ENCODE measurements at regions not wholly inside any gene's neighbourhood (a gene's known extent, or its start where the extent isn't known, plus 50 kb on each side); places are given as distances from the start of the nearest gene placed in this dataset.
"Not testable (repeated sequence)": the region's sequence is repeated elsewhere in the genome, so short reads cannot be mapped to it uniquely, and the experiment has no call there.

DNA sequence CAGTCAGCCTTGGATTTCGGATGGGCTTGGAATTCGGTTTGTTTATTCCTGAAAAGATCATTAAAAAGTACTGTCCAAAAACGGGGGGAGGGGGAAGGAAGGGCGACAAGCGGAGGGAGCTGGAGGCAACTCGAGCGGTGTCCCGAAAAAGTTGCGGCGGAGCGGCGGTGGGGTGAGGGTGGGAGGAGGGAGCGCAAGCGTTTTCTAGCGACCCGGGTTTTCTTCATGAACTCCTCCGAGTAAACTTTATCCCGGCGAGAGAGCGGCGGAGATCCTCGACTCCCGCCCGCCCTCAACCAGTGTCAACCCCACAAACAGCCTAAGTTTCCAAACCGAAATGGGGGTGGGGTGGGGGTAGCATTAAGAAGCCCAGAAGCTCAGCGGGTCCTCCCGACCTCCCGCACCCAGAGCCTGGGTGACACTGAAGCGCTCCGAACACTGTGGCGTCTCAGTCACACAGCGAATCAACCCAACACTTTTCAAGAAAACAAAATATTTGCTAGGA lies 133.0 kb upstream of the C11orf58 start:
- no peak for DNase-seq

DNA sequence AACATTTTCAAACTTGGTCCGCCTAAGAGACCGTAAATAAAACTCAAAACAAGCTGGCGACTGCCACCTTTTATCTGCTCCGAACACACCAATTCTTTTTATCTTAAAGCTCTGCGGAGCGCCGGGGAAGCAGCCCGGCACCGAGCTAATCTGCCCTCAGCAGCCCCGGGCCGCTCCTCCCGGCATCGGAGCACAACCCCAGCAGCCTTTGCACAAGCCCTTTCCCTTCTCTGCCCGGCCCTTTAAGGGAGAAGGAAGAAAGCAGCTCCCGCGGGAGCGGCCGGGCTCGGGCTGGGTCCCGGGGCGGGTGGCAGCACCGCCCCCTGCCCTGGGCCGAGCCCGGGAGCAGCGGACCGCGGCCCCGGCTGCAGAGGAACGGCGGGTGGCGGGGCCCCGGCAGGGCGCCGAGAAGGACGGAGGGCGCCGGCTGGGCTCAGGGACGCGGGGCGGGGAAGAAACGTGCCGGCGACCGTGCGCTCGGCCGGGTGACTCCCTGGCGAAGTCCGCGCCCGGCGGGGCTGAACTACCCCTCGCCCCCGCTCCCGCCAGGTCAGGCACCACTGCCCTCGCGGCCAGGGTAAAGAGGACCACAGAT lies 133.6 kb upstream of the C11orf58 start:
- no peak for DNase-seq

DNA sequence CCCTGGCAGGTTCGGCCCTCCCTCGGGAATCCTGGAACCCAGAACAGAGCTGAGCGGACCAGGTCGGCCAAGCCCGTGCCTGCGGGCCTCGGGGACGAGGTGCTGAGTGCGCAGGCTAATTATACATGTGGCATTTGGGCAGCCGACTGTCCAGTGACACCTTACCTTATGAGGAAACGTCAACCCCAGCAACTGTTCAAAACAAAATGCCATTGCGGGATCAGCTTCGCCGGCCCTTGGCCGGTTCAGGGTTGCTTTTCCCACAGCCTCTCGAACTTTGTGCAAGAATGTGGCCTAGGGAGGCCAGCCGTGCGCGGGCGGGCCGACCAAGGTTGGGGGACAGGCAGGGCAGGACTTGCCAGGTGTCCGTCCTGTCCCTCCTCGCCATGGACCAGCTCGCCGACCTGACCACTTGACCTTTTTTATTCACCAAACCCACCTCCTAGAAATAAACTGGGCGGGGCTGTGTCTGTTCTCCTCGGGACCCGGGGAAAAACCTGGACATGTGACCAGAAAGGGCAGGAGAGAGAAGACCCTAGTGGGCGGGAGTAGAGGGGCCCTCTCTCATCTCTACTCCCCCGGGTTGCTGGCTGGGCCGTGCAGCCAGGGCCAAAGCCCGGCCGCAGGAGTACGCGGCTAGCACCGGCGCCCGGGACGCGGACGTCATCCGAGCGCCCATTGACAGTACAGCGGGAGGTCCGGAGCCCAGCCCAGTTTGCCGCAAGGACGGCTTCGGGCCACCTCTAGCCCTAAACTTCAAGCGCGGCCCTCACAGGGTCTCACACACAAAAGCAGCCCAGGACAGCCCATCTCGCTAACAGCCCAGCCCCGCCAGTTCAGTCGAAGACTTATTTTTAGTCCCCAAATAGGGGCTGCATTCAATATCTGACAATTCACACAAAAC lies 134.3 kb upstream of the C11orf58 start:
- no peak for DNase-seq

DNA sequence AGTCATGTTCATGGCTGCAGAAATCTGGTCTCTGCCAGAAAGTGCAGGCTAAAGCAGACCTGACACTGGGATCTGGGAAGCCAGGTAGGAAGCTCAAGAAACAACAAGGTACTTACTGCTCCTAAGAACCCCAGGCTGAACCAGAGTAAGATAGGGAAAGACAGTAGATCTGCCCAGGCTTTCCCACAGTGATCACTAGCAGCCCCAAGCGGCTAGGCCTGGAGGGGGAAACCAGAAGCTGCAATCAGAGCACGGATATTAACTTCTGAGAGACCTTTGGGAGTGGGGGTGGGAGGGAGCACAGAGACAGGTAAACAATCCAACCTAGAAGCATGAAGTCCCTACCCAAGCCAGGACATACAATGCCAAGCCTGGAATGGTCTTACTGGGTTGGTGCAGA lies 135.2 kb upstream of the C11orf58 start:
- no peak for DNase-seq

DNA sequence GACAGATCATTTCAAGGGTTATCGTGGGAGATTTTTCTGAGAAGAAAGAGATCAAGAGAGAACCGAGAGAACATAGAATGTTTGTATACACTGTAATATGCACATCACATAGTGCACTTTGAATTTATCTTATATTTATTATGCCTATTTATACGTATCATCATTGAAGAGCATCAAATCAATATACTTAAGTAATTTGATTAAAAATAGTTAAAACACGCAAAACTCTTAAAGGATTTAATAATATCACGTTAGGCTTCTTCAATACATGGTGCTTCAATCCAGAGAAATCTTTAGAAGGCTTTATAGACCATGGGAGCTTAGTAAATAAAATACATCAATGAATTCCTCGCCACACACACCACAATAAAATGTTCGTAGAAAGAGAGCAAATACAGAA lies 139.5 kb upstream of the C11orf58 start:
- no peak for DNase-seq

DNA sequence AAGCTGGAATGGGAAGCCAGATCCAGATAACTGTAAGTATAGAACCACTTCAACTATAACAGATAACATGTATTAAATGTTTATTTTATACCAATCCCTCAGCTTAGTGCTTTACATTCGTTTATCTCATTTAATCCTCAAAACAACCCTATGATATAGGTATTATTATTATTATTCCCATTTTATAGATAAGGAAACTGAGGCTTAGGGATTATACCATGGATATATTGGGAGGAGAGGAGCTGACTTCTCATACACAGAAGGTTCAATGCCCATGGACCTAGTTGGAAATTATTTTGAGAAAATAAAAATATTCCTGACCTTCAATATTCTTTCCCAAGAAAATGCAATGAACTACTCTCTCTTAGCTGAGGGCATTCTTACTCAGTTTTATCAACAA lies 140.4 kb upstream of the C11orf58 start:
- no peak for DNase-seq

DNA sequence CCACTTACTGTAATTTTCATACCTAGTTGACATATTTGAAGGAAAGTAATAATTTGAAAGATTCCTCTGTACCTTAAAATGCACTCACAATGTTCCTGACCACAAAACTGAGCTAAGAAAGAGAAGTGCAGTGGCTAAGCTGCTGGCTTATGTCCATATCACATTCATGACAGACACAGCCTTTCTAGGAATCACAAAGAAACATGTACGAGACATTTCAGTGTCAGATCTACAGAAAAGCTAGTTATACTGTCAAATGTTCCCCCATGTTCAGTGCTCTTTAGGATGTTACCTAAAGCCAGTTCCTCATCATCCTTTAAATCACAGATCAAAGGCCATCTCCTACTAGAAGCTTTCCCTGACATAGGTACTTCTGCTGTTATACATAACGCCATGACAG lies 142.2 kb upstream of the C11orf58 start:
- no peak for DNase-seq

DNA sequence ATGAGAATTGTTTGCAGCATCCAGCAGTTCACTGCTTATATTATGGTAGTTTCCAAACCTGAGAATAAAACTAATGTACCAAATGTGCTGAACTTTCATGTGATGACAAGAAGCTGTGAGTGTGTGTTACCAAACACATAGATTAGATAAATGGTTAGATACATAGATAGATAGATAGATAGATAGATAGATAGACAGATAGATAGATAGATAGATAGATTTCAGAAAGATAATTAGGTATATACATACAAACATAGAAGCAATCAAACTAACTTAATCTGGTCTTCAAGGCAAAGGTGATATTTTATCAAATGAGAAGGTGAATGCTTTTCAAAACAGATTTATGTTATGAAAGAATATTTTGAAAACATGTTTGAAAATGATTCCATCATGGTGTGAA lies 147.3 kb upstream of the C11orf58 start:
- no peak for DNase-seq

DNA sequence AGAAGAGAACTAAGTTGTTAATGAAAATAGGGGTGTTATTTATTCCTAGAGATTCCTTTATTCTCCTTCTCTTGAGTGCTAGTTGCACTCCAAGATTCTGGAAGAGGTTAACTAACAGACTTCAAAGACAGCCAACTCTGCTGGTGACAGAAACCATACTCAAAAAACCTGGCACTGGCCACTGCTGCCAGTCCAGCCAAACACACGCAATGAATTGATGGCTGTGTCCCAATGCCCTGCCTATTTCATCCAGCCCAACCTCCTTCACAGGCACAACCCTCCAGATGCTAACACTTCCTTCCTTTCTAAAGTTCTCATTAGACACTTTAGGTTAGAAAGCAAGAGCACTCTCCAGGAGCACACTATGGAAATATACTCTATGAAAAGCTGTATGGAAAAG lies 150.8 kb upstream of the C11orf58 start:
- peak in 1 of 2 donors; percentile 10 for DNase-seq

DNA sequence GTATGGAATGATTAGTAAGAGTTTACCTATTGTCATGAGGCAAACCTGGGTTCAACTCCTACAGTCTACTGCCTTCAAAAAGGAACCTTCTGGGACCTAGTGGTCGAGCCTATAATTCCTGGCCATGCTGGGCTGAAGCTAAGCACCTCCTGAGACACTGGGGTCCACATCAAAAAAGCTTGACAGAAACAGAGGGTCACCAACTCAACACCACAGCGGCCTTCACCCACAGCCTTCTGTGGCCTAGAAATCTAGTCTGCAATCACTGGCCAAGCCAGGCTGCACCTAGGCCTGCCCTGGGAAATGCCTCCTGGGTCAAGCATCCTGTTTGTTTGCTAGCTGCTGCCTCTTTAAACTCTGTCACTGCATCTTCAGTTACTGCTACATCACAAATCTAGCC lies 153.9 kb upstream of the C11orf58 start:
- DNase-seq = no peak

DNA sequence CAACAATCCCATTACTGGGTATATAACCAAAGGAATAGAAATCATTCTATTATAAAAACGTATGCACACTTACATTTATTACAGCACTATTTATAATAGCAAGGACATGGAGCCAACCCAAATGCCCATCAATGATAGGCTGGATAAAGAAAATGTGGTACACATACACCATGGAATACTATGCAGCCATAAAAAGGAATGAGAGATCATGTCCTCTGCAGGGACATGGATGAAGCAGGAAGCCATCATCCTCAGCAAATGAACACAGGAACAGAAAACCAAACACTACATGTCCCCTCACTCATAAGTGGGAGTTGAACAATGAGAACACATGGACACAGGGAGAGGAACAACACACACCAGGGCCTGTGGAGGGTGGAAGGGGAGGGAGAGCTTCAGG lies 157.4 kb upstream of the C11orf58 start:
- not testable (repeated sequence) for DNase-seq

DNA sequence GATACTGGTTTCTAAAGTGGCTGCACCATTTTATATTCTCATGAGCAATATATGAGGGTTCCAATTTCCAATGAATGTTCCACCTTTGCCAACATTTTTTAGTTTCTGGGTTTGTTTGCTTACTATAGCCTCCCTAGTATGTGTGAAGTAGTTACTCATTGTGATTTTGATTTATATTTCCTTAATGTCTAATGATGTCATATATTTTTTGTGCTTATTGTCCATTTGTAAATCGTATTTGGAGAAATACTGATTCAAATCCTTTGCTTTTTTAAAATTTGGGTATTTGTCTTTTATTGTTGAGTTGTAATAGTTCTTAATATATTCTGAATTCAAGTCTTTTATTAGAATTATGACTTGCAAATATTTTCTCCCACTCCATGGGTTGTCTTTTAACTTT lies 161.0 kb upstream of the C11orf58 start:
- no peak for DNase-seq

DNA sequence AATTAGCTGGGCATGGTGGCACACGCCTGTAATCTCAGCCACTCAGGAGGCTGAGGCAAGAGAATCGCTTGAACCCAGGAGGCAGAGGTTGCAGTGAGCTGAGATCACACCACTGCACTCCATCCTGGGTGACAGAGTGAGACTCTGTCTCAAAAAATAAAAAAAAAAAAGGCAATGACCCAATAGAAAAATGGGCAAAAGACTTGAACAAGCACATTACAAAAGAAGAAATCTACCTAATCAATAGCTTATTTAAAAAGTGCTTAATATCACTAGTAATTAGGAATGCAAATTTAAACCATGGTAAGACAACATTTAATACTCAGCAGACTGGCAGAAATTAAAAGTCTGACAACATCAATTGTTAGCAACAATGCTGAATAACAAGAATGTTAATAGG lies 163.6 kb upstream of the C11orf58 start:
- not testable (repeated sequence) for DNase-seq

DNA sequence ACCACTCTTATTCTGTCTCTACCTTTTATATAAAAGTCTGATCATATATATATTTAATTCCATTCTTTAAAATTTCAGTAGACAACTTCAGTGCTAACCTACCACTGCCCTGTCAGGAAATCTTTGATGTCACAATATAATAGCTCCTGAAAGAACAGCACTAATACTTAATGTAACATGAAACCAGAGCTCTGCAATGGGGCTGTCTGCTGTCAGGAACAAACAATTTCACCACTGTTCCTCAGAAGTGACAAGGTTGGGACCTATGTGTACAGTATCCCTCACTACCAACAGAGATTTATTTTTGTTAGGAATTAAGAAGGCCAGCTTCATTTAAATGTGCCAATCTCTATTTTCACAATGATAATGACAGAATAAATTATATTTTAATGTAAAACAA lies 165.5 kb upstream of the C11orf58 start:
- DNase-seq = no peak

DNA sequence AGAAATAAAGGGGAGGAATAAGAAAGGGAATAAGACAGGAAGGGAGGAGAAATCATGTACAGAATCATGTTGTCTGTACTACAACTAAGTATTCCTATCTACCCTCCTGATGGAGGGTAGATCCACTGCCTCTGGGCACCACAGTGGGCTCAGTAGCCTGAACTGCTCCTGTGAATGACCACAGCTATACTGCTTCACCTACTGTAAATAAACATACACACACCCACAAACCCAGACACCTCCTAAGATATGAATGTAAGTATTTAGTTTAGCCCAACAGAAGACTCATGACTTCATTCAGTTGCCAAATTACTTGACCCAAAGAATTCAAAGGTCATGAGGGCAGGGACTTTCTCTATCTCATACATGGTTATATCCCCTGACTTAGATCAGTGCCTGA lies 177.3 kb upstream of the C11orf58 start:
- DNase-seq = no peak

DNA sequence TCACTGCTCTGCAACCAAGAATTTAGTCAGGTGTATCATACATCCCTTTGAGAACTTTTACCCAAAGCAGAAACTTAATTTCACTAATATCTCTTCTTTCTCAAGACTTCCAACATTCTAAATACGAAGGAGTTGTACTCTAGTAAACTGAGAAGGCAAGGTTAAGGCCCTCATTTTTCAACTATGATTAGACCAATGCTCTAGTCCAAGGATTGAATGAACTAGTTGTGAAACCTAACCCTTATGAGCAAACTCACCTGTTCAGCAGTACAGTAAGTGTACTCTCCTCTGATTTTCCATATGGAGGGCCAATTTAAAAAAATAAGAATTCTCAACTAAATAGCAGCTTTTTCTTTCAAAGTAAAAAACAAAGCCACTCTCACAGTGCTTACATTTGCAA lies 180.0 kb upstream of the C11orf58 start:
- no peak for DNase-seq

DNA sequence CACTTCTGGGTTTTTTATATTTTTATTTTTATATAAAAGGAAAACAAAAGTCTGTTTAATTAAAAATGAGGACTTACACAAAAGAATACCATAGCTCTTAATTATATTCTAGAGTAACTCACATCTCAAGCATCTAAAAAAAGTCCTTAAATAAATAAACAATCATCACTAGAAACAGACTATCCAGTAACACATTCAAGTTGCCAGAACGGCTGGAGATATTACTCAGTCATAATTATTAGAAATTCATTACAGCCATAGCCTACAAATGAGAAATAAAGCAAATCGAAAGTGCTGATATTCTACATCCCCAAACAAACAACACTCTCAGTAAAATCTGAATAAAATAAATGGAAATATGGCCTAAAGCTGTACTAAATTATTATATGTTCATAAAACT lies 182.5 kb upstream of the C11orf58 start:
- DNase-seq = no peak

DNA sequence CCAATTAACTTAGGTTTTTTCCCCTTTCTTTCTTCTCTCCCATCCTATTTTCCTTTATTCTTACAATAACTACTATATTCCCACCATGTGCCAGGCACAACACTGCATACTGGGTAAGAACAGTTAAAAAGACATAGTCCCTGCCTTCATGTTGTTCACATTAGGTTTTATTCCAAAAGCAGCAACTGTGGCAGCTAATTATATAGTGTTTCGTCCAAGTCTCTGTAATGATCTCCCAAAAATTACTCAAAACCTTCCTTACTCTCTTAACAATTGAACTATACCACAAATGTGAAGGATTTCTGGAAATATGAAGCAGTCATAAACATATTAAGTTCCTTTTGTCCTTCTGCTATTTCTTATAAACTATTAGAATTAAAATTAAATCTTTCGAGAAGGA lies 184.1 kb upstream of the C11orf58 start:
- no peak for DNase-seq

DNA sequence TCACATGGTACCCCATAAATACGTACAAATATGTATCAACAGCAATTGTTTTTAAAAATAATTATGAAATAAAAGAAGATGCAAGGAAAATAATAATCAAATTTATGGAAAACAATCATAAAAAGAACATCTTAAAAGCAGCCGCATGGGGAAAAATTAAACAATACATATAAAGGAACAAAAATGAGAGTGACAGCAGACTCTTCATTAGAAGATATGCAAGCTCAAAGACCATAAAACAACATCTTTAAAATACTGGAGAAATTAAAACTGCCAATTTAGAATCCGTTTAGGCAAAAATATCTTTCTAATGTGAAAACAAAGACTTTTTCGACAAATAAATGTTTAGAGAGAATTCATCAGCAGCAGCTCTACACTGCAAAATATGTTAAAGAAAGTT lies 190.6 kb upstream of the C11orf58 start:
- no peak for DNase-seq

DNA sequence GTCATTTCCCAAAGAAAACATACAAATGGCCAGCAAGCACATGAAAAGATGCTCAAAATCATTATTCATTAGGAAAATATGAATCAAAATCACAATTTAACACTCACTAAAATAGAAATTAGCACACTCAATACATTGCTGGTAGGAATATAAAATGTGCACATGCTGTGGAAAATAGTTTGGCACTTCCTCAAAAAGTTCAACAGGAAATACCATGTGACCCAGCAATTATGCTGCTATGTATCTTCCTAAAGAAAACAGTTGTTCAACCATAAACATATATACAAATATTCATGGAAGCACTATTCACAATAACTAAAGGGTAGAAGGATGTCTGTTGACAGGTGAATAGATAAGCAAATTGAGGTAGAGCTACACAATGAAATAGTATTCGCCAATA lies 187.3 kb upstream of the SOX6 start:
- no peak for DNase-seq

DNA sequence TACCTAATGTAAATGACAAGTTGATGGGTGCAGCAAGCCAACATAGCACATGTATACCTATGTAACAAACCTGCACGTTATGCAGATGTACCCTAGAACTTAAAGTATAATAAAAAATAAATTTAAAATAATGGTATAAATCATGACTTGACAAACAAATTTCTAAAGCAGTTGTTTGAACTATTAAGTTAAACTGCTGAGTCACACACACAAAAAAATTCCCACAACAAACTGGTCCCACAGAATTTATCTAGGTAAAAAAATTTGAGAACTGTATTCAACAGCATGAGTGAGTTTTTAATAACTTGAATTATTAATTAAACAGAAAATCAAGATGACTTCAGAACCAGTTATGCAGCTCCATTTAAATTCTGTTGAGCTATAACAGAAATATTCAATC lies 186.0 kb upstream of the SOX6 start:
- DNase-seq = no peak

DNA sequence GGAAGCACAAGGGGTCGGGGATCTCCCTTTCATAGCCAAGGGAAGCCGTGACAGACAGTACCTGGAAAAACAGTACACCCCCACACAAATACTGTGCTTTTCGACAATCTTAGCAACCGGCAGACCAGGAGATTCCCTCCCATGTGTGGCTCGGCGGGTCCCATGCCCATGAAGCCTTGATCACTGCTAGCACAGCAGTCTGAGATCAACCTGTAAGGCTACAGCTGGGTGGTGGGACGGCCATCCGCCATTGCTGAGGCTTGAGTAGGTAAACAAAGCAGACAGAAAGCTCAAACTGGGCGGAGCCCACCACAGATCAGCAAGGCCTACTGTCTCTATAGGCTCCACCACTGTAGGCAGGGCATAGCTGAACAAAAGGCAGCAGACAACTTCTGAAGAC lies 180.2 kb upstream of the SOX6 start:
- no peak for DNase-seq

DNA sequence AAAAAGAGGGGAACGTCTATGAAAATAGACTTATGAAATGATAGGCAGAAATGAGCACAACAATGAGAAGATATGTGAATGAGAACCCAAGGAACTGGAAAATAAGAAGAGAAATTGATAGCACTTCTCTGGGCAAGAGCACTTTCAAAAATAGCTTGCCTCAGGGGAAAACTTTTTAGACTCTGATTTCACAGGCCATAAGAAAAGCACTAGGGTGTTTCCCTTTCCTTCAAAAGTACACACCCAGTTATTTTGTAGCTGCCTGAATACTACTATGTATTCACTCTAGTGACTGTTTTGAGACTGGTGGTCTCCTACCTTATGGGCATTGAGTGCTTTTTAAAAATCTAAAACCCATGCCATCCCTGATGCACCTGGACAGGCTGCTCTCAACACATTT lies 172.3 kb upstream of the SOX6 start:
- DNase-seq = no peak

DNA sequence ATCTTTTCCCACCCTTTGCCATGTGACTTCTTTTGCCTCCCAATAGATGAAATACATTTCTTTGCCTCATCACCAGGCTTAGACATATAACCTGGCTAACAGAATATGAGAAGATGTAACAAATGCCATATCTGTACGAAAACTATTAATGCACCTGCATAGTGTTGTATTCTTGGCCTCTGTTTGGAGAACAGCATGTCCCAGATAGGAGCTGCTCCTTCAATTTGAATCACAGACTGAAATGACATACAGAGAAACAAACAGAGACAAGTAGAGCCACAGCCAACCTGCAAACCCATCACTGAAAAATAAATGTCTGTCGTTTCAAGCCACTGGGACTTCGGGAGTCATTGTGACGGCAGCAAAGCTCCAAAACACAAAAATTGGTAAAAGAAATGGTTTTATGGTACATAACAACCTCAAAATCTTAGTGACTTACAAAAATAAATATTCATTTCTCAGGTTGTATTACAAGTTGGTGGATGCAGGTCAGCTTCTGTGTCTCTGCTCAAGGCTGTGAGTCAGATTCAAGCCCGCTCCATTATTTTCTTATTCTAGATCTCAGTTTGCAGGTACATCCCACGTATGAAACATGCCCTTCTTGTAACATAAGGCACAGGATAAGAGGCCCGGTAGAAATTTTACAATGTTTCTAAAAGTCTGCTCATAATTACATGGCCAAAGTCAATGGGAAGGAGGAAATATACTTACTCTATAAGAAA lies 171.3 kb upstream of the SOX6 start:
- DNase-seq = no peak

Measured in hippocampal formation (tissue), 2 donors.